ENCODE measurements at regions not wholly inside any gene's neighbourhood (a gene's known extent, or its start where the extent isn't known, plus 50 kb on each side); places are given as distances from the start of the nearest gene placed in this dataset.

- TF ChIP-seq, protein P1, sequence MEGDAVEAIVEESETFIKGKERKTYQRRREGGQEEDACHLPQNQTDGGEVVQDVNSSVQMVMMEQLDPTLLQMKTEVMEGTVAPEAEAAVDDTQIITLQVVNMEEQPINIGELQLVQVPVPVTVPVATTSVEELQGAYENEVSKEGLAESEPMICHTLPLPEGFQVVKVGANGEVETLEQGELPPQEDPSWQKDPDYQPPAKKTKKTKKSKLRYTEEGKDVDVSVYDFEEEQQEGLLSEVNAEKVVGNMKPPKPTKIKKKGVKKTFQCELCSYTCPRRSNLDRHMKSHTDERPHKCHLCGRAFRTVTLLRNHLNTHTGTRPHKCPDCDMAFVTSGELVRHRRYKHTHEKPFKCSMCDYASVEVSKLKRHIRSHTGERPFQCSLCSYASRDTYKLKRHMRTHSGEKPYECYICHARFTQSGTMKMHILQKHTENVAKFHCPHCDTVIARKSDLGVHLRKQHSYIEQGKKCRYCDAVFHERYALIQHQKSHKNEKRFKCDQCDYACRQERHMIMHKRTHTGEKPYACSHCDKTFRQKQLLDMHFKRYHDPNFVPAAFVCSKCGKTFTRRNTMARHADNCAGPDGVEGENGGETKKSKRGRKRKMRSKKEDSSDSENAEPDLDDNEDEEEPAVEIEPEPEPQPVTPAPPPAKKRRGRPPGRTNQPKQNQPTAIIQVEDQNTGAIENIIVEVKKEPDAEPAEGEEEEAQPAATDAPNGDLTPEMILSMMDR (IDR thresholded peaks at IDR 0.05; ENCODE audit: extremely low read depth in 1 of 2, insufficient read depth in 1 of 2, low read depth in 1 of 2, low read length in 2 of 2): no peak
- TF ChIP-seq MYC (IDR thresholded peaks at IDR 0.05; ENCODE audit: low read depth, low read length) (no peak), GATA2 (IDR thresholded peaks at IDR 0.05; ENCODE audit: insufficient read depth, insufficient read length, low read depth, low read length) (no peak), POLR2AphosphoS5 (IDR thresholded peaks at IDR 0.05; ENCODE audit: insufficient read depth, low read depth, low read length) (no peak)
Measured at GRCh38 chr14:99055816-99056215, 216.2 kb downstream of the BCL11B start.
